MM.1S (cell line): ENCODE measurements at regions not wholly inside any gene's neighbourhood (a gene's known extent, or its start where the extent isn't known, plus 50 kb on each side); places are given as distances from the start of the nearest gene placed in this dataset.
"Not testable (repeated sequence)": the region's sequence is repeated elsewhere in the genome, so short reads cannot be mapped to it uniquely, and the experiment has no call there.

Experiments used
- DNase-seq: peaks from one replicate; pipeline ENCODE4 v3.0.0-alpha.2; 2015
- H2AFZ ChIP-seq: fragments of 300-600 bp; sonication (generic); 2 replicates; pipeline ENCODE4 v1.6.0; 2016; ENCODE audit warnings: antibody characterized with exemption, low read length
- H3F3A ChIP-seq: fragments of 300-600 bp; sonication (generic); 2 replicates; pipeline ENCODE4 v1.6.1; 2016; ENCODE audit warnings: mild to moderate bottlenecking, antibody characterized with exemption, low read length, moderate library complexity, mixed read lengths; ENCODE audit not compliant: insufficient read depth
- H3K27ac ChIP-seq: fragments of 300-600 bp; sonication (generic); 2 replicates; pipeline ENCODE4 v1.5.1; 2016; ENCODE audit warnings: mild to moderate bottlenecking, low read length
- H3K27me3 ChIP-seq: fragments of 300-600 bp; sonication (generic); replicated peaks from 2 replicates; pipeline ENCODE4 v1.6.0; 2016; ENCODE audit warnings: low read length; ENCODE audit not compliant: insufficient read depth
- H3K36me3 ChIP-seq: fragments of 300-600 bp; sonication (generic); replicated peaks from 2 replicates; pipeline ENCODE4 v1.6.1; 2016; ENCODE audit warnings: mild to moderate bottlenecking, low read length, mixed read lengths; ENCODE audit not compliant: insufficient read depth
- H3K4me1 ChIP-seq: fragments of 300-600 bp; sonication (generic); 2 replicates; pipeline ENCODE4 v1.6.1; 2016; ENCODE audit warnings: low read length, mixed read lengths
- H3K4me2 ChIP-seq: fragments of 300-600 bp; sonication (generic); 2 replicates; pipeline ENCODE4 v1.6.0; 2016; ENCODE audit warnings: low read depth, low read length
- H3K4me3 ChIP-seq: fragments of 300-600 bp; sonication (generic); 2 replicates; pipeline ENCODE4 v1.5.1; 2016; ENCODE audit warnings: low read length, mixed read lengths
- H3K79me2 ChIP-seq: fragments of 300-600 bp; sonication (generic); 2 replicates; pipeline ENCODE4 v1.6.1; 2016; ENCODE audit warnings: mixed run types, low read length, mixed read lengths
- H3K9ac ChIP-seq: fragments of 300-600 bp; sonication (generic); 2 replicates; pipeline ENCODE4 v1.6.1; 2016; ENCODE audit warnings: low read length, mixed read lengths
- H3K9me2 ChIP-seq: fragments of 300-600 bp; sonication (generic); replicated peaks from 2 replicates; pipeline ENCODE4 v1.6.1; 2016; ENCODE audit warnings: mild to moderate bottlenecking, low read length, mixed read lengths; ENCODE audit not compliant: insufficient read depth
- H3K9me3 ChIP-seq: fragments of 300-600 bp; sonication (generic); replicated peaks from 2 replicates; pipeline ENCODE4 v1.6.1; 2016; ENCODE audit warnings: mild to moderate bottlenecking, low read length, mixed read lengths; ENCODE audit not compliant: insufficient read depth
- H4K20me1 ChIP-seq: fragments of 300-600 bp; sonication (generic); 2 replicates; pipeline ENCODE4 v1.6.1; 2016; ENCODE audit warnings: mild to moderate bottlenecking, low read length, moderate library complexity, mixed read lengths; ENCODE audit not compliant: insufficient read depth
- CTCF ChIP-seq: fragments of 300-600 bp; sonication (generic); IDR thresholded peaks from 2 replicates; pipeline ENCODE4 v1.5.1; 2016; ENCODE audit warnings: antibody characterized with exemption, low read length, mixed read lengths
- EZH2 ChIP-seq: fragments of 300-600 bp; sonication (generic); optimal IDR thresholded peaks from 2 replicates; pipeline ENCODE3; 2017; ENCODE audit warnings: low read depth, mild to moderate bottlenecking, antibody characterized with exemption, low read length, mixed read lengths
- EZH2phosphoT487 ChIP-seq: fragments of 300-600 bp; sonication (generic); IDR thresholded peaks from 2 replicates; pipeline ENCODE4 v1.6.1; 2018; ENCODE audit warnings: antibody characterized with exemption, low read length

DNA sequence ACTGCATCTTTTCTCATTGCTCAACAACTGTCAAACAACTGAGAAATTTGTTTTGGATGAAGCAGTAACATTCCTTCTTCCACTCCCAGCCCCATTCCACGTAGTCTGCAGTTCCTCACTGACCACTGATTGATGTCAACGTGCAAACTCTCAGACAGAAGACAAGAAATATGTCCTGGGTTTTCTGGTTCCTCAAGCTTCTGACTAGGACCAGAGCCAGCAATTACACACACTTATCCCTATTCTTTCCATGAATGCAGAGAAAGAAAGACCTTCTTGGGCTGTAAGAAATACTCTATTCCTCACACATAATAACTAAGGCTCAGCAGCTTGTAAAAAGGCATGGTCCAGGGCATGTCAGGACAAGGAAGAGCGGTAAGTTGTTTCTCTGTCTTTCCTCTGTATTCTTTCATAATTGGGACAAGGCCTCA, 790.1 kb upstream of the SLC35B3 start:
- H4K20me1 ChIP-seq: no peaks in the 10 kb centered on the region
- H3K27me3 ChIP-seq: no peaks in the 10 kb centered on the region
- H3K27ac ChIP-seq: no peak overlapping the region
- H3K9me2 ChIP-seq: no peaks in the 10 kb centered on the region
- H3K36me3 ChIP-seq: no peaks in the 10 kb centered on the region
- no peaks in the 10 kb centered on the region for H3K79me2 ChIP-seq
- no peak overlapping the region for H3K9ac ChIP-seq
- no peak for DNase-seq
- no peak overlapping the region for H3K4me3 ChIP-seq
- H3K4me2 ChIP-seq: no peak overlapping the region
- H2AFZ ChIP-seq: no peak overlapping the region
- TF ChIP-seq EZH2phosphoT487: no peak
- no peak for TF ChIP-seq EZH2
- no peak for TF ChIP-seq CTCF
- H3K9me3 ChIP-seq: no peaks in the 10 kb centered on the region
- no peaks in the 10 kb centered on the region for H3F3A ChIP-seq
- H3K4me1 ChIP-seq: no peaks in the 10 kb centered on the region

GRCh38 chr6:9224539-9224938, 789.2 kb upstream of the SLC35B3 start:
- Histone ChIP-seq H3K36me3 (no peaks in the 10 kb centered on the region), H3K79me2 (no peaks in the 10 kb centered on the region), H3K9me3 (no peaks in the 10 kb centered on the region), H3K4me2 (no peak overlapping the region), H3K9me2 (no peaks in the 10 kb centered on the region), H3K4me1 (no peaks in the 10 kb centered on the region), H3K27me3 (no peaks in the 10 kb centered on the region), H3K9ac (no peak overlapping the region), H3F3A (no peaks in the 10 kb centered on the region), H4K20me1 (no peaks in the 10 kb centered on the region), H2AFZ (no peak overlapping the region), H3K27ac (no peak overlapping the region), H3K4me3 (no peak overlapping the region)
- DNase-seq: no peak
- TF ChIP-seq EZH2phosphoT487 (no peak), CTCF (no peak), EZH2 (no peak)

DNA sequence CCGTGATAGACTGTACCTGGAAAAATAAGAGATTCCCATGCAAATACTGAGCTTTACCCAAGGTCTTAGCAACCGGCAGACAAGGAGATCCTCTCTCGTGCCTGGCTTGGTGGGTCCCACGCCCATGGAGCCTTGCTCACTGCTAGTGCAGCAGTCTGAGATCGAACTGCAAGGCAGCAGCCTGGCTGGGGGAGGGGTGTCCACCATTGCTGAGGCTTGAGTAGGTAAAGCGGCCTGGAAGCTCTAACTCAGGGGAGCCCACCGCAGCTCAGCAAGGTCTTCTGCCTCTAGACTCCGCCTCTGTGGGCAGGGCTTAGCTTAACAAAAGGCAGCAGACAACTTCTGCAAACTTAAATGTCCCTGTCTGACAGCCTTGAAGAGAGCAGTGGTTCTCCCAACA, 778.4 kb upstream of the SLC35B3 start:
- H3K9ac ChIP-seq, H3K4me1 ChIP-seq, H3K36me3 ChIP-seq, H3K27ac ChIP-seq, H3K9me3 ChIP-seq, H4K20me1 ChIP-seq, H3K4me3 ChIP-seq, H3F3A ChIP-seq, DNase-seq, H3K4me2 ChIP-seq, H3K27me3 ChIP-seq, H2AFZ ChIP-seq, H3K79me2 ChIP-seq, H3K9me2 ChIP-seq: not testable (repeated sequence)

DNA sequence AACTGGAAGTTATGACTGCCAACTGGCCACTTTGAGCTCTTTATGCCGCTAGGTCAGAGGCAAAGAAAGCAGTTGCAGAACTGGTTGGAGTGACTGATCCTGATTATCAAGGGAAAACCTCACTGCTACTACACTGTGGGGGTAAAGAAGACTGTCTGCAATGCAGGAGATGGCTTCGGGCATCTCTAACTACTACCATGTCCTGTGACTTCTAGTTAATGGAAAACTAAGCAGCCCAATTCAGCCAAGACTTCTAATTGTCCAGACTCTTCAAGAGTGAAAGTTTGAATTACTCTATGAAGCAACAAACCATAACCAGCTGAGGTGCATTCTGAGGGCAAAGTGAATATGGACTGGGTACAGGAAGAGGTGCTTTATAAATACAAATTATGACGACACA, 773.6 kb upstream of the SLC35B3 start:
- Histone ChIP-seq H3K4me1 (no peaks in the 10 kb centered on the region), H3K9me2 (no peaks in the 10 kb centered on the region), H3K79me2 (no peaks in the 10 kb centered on the region), H3K9ac (no peak overlapping the region), H3F3A (no peaks in the 10 kb centered on the region), H3K4me2 (no peak overlapping the region), H2AFZ (no peak overlapping the region), H3K27ac (no peak overlapping the region), H4K20me1 (no peaks in the 10 kb centered on the region), H3K27me3 (no peaks in the 10 kb centered on the region), H3K9me3 (no peaks in the 10 kb centered on the region), H3K36me3 (no peaks in the 10 kb centered on the region), H3K4me3 (no peak overlapping the region)
- no peak for DNase-seq
- TF ChIP-seq CTCF (no peak), EZH2phosphoT487 (no peak), EZH2 (no peak)
